ENCODE measurements at regions not wholly inside any gene's neighbourhood (a gene's known extent, or its start where the extent isn't known, plus 50 kb on each side); places are given as distances from the start of the nearest gene placed in this dataset.

GRCh38 chr13:90792335-90792734, 555.2 kb upstream of the MIR17HG start:
- no peak for TF ChIP-seq CTCF (IDR thresholded peaks at IDR 0.05)
- TF ChIP-seq POLR2AphosphoS5 (IDR thresholded peaks at IDR 0.05), result no peak

Data from prostate gland (tissue), 2 donors.